HepG2 (cell line): ENCODE measurements at regions not wholly inside any gene's neighbourhood (a gene's known extent, or its start where the extent isn't known, plus 50 kb on each side); places are given as distances from the start of the nearest gene placed in this dataset.
"Not testable (repeated sequence)": the region's sequence is repeated elsewhere in the genome, so short reads cannot be mapped to it uniquely, and the experiment has no call there.

Experiments used
- ATAC-seq: fragments of 200-7000 bp; cut with Tn5 transposase; 3 replicates; pipeline ENCODE4 v1.9.1; 2020; ENCODE audit warnings: mild to moderate bottlenecking, moderate library complexity
- BruUV-seq: library from RNA; stranded (reverse); fragments of 400-500 nt; replicated peaks from 2 replicates; lab custom pipeline; 2021; lab: Mats Ljungman, UMichigan
- CTCF ChIA-PET: fragments of 300-600 bp; formaldehyde crosslinking; extraction: SDS; loops from one replicate; lab custom pipeline; 2021; ENCODE audit warnings: low total read pairs, inconsistent platforms, low intra/inter-chr PET ratio; lab: Yijun Ruan, JAX
- POLR2A ChIA-PET: fragments of 350-600 bp; sonication (Branson Sonifier 250); formaldehyde crosslinking; loops from one replicate; lab custom pipeline; 2020; ENCODE audit warnings: antibody characterized with exemption, inconsistent platforms; lab: Yijun Ruan, JAX
- DNase-seq: peaks from one replicate; pipeline ENCODE4 v3.0.0-alpha.2; 2015; ENCODE audit warnings: low spot score
- FAIRE-seq: peaks from 3 replicates; lab custom pipeline; 2011; peaks lifted over from hg19 to GRCh38; lab: Jason Lieb, UNC
- H2AFZ ChIP-seq: one replicate; pipeline ENCODE4 v1.6.1; 2011; ENCODE audit warnings: low read length, inconsistent platforms
- H3K27ac ChIP-seq: fragments of 300-600 bp; 3 replicates; pipeline ENCODE4 v1.8.0; 2011; ENCODE audit warnings: mixed run types, mild to moderate bottlenecking, mixed read lengths, low read length, inconsistent platforms; ENCODE audit not compliant: insufficient read depth; ENCODE audit errors: extremely low read length
- H3K27me3 ChIP-seq, 2 experiments: fragments of 200-600 bp in 1 of 2; 2 replicates in 1 of 2; 3 replicates in 1 of 2; pipeline versions ENCODE4 v1.6.0 to v1.8.0; 2011; ENCODE audit warnings: low read length in 2 of 2, mild to moderate bottlenecking in 2 of 2, moderate library complexity in 2 of 2, inconsistent platforms in 1 of 2; ENCODE audit not compliant: insufficient read depth in 2 of 2, control insufficient read depth in 1 of 2
- H3K36me3 ChIP-seq, 2 experiments: fragments of 200-600 bp in 1 of 2; replicated peaks in 1 of 2; 2 replicates in 1 of 2; 3 replicates in 1 of 2; pipeline versions ENCODE4 v1.5.1 to v1.8.0; 2011; ENCODE audit warnings: low read length in 2 of 2, inconsistent platforms in 1 of 2; ENCODE audit not compliant: insufficient read depth in 2 of 2, control insufficient read depth in 1 of 2
- H3K4me1 ChIP-seq: 2 replicates; pipeline ENCODE4 v1.5.1; 2012; ENCODE audit warnings: low read length, inconsistent platforms; ENCODE audit not compliant: insufficient read depth
- H3K4me2 ChIP-seq: 2 replicates; pipeline ENCODE4 v1.6.0; 2011; ENCODE audit warnings: low read depth, low read length, inconsistent platforms
- H3K4me3 ChIP-seq, 3 experiments: fragments of 200-600 bp in 1 of 3; sonication (generic), shearing (Covaris generic) in 1 of 3; replicated peaks in 1 of 3; 2 replicates each; pipeline ENCODE4 v1.5.1; 2011 to 2016; ENCODE audit warnings: low read length in 3 of 3, inconsistent platforms in 2 of 3, low read depth in 2 of 3, mild to moderate bottlenecking in 2 of 3, control low read depth in 1 of 3, mixed read lengths in 1 of 3; ENCODE audit not compliant: insufficient read depth in 1 of 3
- H3K79me2 ChIP-seq: one replicate; pipeline ENCODE4 v1.6.1; 2011; ENCODE audit warnings: low read length, inconsistent platforms; ENCODE audit not compliant: insufficient read depth
- H3K9ac ChIP-seq: 2 replicates; pipeline ENCODE4 v1.6.0; 2011; ENCODE audit warnings: mild to moderate bottlenecking, low read depth, low read length, inconsistent platforms; ENCODE audit not compliant: insufficient read depth
- H3K9me3 ChIP-seq: 2 replicates; pipeline ENCODE4 v1.5.1; 2012; ENCODE audit warnings: mild to moderate bottlenecking, low read length
- H4K20me1 ChIP-seq: 2 replicates; pipeline ENCODE4 v1.6.0; 2011; ENCODE audit warnings: inconsistent platforms, mild to moderate bottlenecking, low read length, moderate library complexity; ENCODE audit not compliant: insufficient read depth
- NR2F6 ChIP-seq, 2 experiments: IDR thresholded peaks; 2 replicates each; pipeline ENCODE4 v1.6.1; 2016; ENCODE audit warnings: antibody characterized with exemption in 1 of 2, mild to moderate bottlenecking in 1 of 2
- STAG1 ChIP-seq: sonication (generic); formaldehyde crosslinking; IDR thresholded peaks from 2 replicates; pipeline ENCODE4 v1.4.0; 2020; ENCODE audit warnings: missing genetic modification reagents
- WGBS: methylation state at CpG from one replicate; pipeline ENCODE4 v1.1.6; 2017; ENCODE audit warnings: low lambda C conversion rate; 5-methylcytosine and 5-hydroxymethylcytosine counted together
- in situ Hi-C: cut with HindIII; loops from 2 replicates; pipeline ENCODE4 v1.10.0; 2017; ENCODE audit warnings: low pct_unique_long_range_greater_than_20kb; ENCODE audit not compliant: extremely low pct_ligation_motif_present
- intact Hi-C: fragments of 100-400 bp; cut with micrococcal nuclease; formaldehyde crosslinking; loops from one replicate; pipeline ENCODE4 v1.10.0; 2022; ENCODE audit not compliant: unreplicated experiment

DNA sequence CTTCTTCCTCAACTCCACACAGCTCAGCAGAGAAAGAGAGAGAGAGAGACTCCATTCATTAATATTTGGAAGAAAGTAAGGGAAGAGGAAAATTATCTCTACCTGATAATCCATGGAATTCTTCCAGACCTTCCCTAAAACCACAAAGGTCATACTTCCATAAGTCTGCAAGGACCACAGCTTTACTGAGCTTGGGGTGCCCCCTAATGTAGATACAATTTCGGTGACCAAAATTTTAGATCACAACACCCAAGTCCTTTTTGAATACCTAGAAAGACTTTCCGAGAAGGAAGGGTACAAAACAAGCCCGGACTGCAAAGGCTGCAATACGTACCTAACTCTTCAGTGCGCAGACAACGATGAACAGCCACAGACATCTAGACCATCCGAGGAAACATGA lies 523.9 kb downstream of the GLUD2 start:
- FAIRE-seq (no peak), DNase-seq (no peak), ATAC-seq (no peak)
- TF ChIP-seq STAG1 (0 out of 2 replicates have a peak, but pooled peaks have one; percentile 24), NR2F6 (IDR thresholded peaks at IDR 0.05) (no peak), NR2F6 (CRISPR knock-in tag; IDR thresholded peaks at IDR 0.05) (no peak)
- Histone ChIP-seq H3K9me3 (no peaks in the 10 kb centered on the region), H3K27me3 (no peaks in the 10 kb centered on the region), H4K20me1 (no peaks in the 10 kb centered on the region), H3K4me3 (no peak overlapping the region), H3K79me2 (no peaks in the 10 kb centered on the region), H3K4me2 (no peak overlapping the region), H3K4me1 (no peaks in the 10 kb centered on the region), H3K36me3 (no peaks in the 10 kb centered on the region), H2AFZ (no peak overlapping the region), H3K9ac (no peak overlapping the region), H3K27ac (no peak overlapping the region)
- in situ Hi-C loops (loop anchor here (10.0 kb wide), 1 partner anchor 777 kb away; no protein-coding TSS in a partner anchor), intact Hi-C loops (no loop called here)
- ChIA-PET POLR2A (no interaction called here), CTCF (no interaction called here)
- WGBS = 24% methylated on average over 7 of the region's 7 CpGs
- BruUV-seq = no TSS peak

DNA sequence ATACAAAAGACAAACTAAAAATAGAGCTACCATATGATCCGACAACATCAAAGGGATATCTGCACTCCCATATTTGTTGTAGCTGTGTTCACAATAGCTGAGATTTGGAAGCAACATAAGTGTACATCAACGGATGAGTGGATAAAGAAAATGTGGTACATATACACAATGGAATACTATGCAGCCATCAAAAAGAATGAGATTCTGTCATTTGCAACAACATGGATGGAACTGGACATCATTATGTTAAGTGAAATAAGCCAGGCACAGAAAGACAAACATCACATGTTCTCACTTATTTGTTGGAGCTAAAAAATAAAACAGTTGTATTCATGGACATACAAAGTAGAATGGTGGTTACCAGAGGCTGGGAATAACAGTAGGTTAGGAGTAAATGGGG lies 527.0 kb downstream of the GLUD2 start:
- H2AFZ ChIP-seq, H3K4me2 ChIP-seq, H3K4me3 ChIP-seq, intact Hi-C loops, FAIRE-seq, BruUV-seq, DNase-seq, H4K20me1 ChIP-seq, H3K27me3 ChIP-seq, POLR2A ChIA-PET, CTCF ChIA-PET, H3K79me2 ChIP-seq, ATAC-seq, H3K9me3 ChIP-seq, H3K4me1 ChIP-seq, H3K9ac ChIP-seq, H3K36me3 ChIP-seq, H3K27ac ChIP-seq: not testable (repeated sequence)
- WGBS = 82% methylated on average over 2 of the region's 2 CpGs
- in situ Hi-C loops = loop anchor here (10.0 kb wide), 1 partner anchor 780 kb away; no protein-coding TSS in a partner anchor
